T-helper 1 cell treated with Interleukin-12 subunit alpha and Interleukin-12 subunit beta and Interleukin-4 antibody, amounts not matched to agents 30 μg/mL and 1 μg/mL, for 36 hours (primary cell): ENCODE measurements at regions not wholly inside any gene's neighbourhood (a gene's known extent, or its start where the extent isn't known, plus 50 kb on each side); places are given as distances from the start of the nearest gene placed in this dataset.

Source experiments
- H3K27ac Mint-ChIP-seq: one replicate; pipeline ENCODE4 v1.8.0; 2021; ENCODE audit warnings: mild to moderate bottlenecking, mixed read lengths
- H3K27me3 Mint-ChIP-seq: one replicate; pipeline ENCODE4 v1.8.0; 2021; ENCODE audit warnings: low read depth, mixed read lengths
- H3K36me3 Mint-ChIP-seq: one replicate; pipeline ENCODE4 v1.8.0; 2021; ENCODE audit warnings: low read depth, mixed read lengths
- H3K4me1 Mint-ChIP-seq: one replicate; pipeline ENCODE4 v1.8.0; 2021; ENCODE audit warnings: low read depth, mixed read lengths
- H3K4me3 Mint-ChIP-seq: one replicate; pipeline ENCODE4 v1.8.0; 2021; ENCODE audit warnings: mild to moderate bottlenecking, moderate library complexity, mixed read lengths
- H3K9me3 Mint-ChIP-seq: one replicate; pipeline ENCODE4 v1.8.0; 2021; ENCODE audit warnings: mixed read lengths

GRCh38 chr1:104921525-104921924, 1171.8 kb downstream of the AMY1C start:
- Mint-ChIP-seq H3K36me3 (no peaks in the 10 kb centered on the region), H3K27me3 (no peaks in the 10 kb centered on the region), H3K4me1 (no peaks in the 10 kb centered on the region), H3K4me3 (no peak overlapping the region), H3K27ac (no peak overlapping the region), H3K9me3 (peaks cover 37% of the 10 kb centered on the region)

DNA sequence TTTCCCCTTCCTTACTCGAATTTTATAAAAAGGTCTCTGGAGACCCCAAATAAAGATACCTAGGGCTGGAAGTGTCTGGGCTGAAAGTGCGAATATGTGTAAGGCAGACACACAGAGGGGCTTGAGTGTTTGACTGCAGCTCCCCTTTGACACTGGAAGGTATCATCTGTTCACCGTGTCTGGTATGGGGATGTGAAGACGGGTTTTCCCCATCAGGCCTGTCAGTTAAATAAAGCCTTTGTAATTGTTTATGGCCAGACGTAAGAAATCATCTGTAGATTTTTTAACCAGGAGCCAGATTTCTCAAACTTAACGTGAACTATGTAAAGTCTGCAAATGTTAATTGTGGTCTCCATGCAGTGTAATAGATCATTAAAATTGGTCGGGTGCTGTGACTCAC, 1173.4 kb downstream of the AMY1C start:
- Mint-ChIP-seq H3K4me3 (no peak overlapping the region), H3K36me3 (no peaks in the 10 kb centered on the region), H3K9me3 (peaks cover 24% of the 10 kb centered on the region)

DNA sequence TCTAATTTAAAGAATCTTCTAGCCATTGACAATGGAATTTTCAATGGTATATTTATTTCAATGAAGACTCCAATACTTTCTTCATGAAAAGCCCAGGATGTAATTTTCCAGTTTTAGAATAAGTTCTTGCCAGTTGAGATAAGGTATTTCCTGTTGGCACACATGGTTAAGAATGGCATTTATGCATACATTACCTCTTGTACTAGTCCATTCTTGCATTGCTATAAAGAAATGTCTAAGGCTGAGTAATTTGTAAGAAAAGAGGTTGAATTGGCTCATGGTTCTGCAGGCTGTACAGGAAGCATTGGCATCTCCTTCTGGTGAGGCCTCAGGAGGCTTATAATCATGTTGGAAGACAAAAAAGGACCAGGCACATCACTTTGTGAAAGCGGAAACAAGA, 1179.6 kb downstream of the AMY1C start:
- Mint-ChIP-seq H3K4me3 (no peak overlapping the region), H3K27me3 (no peaks in the 10 kb centered on the region), H3K4me1 (no peaks in the 10 kb centered on the region), H3K27ac (no peak overlapping the region), H3K36me3 (no peaks in the 10 kb centered on the region), H3K9me3 (peaks cover 16% of the 10 kb centered on the region)

More for the DNA sequence above, 1173.4 kb downstream of the AMY1C start:
- H3K27me3 Mint-ChIP-seq = no peaks in the 10 kb centered on the region
- no peak overlapping the region for H3K27ac Mint-ChIP-seq
- no peaks in the 10 kb centered on the region for H3K4me1 Mint-ChIP-seq

GRCh38 chr1:104932030-104932915, 1182.6 kb downstream of the AMY1C start:
- no peaks in the 10 kb centered on the region for H3K4me1 Mint-ChIP-seq
- H3K9me3 Mint-ChIP-seq = peaks cover 12% of the 10 kb centered on the region
- no peak overlapping the region for H3K27ac Mint-ChIP-seq
- no peak overlapping the region for H3K4me3 Mint-ChIP-seq
- no peaks in the 10 kb centered on the region for H3K27me3 Mint-ChIP-seq
- no peaks in the 10 kb centered on the region for H3K36me3 Mint-ChIP-seq

- H3K27ac Mint-ChIP-seq = no peak overlapping the region
- H3K36me3 Mint-ChIP-seq = no peaks in the 10 kb centered on the region
- no peak overlapping the region for H3K4me3 Mint-ChIP-seq
- H3K4me1 Mint-ChIP-seq = no peaks in the 10 kb centered on the region
- no peaks in the 10 kb centered on the region for H3K27me3 Mint-ChIP-seq
- H3K9me3 Mint-ChIP-seq = peaks cover 12% of the 10 kb centered on the region
These were observed 1183.4 kb downstream of the AMY1C start for GRCh38 chr1:104932949-104933679.

DNA sequence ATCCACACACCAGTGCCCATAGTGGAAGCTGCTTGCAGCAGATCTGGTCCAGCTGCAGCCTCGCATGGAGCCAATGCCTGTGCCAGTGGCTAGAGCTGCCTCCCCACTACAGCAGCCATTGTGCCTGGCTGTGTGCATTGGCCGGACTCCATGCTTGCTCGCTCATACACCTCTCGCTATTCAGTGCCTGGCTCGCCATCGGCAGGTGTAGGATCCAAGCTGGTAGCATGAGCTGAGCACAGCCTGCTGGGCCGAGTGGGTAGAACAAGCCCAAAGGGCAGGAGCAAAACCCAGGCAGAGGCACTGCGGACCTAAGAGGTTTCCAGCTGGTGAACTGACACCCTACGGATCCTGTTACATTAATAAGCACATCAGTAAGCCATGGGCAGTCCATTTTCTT, 1184.1 kb downstream of the AMY1C start:
- no peaks in the 10 kb centered on the region for H3K36me3 Mint-ChIP-seq
- H3K4me3 Mint-ChIP-seq = no peak overlapping the region
- H3K9me3 Mint-ChIP-seq = peaks cover 12% of the 10 kb centered on the region
- H3K27me3 Mint-ChIP-seq = no peaks in the 10 kb centered on the region
- H3K27ac Mint-ChIP-seq = no peak overlapping the region
- H3K4me1 Mint-ChIP-seq = no peaks in the 10 kb centered on the region

DNA sequence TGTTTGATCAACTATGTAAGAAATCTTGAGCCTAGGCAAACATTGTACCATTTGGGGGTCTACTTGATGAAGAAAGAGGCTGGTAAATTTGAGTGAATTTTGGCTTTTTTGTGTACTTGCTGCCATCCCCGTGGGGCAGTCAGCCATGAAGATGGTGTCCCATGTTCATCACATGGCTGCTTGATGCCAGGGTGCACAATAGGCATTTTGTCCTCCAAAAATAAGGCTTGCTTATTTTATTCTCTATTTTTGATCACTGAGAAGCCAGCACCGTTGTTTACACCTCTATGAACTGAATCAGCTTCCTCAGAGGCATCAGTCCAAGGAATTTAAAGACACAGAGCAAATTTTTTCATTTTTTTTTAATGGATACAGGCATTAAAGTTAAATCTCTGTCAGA, 1195.7 kb downstream of the AMY1C start:
- no peaks in the 10 kb centered on the region for H3K27me3 Mint-ChIP-seq
- H3K4me1 Mint-ChIP-seq = no peaks in the 10 kb centered on the region
- no peaks in the 10 kb centered on the region for H3K36me3 Mint-ChIP-seq
- H3K4me3 Mint-ChIP-seq = no peak overlapping the region
- no peak overlapping the region for H3K27ac Mint-ChIP-seq
- peaks cover 13% of the 10 kb centered on the region for H3K9me3 Mint-ChIP-seq

DNA sequence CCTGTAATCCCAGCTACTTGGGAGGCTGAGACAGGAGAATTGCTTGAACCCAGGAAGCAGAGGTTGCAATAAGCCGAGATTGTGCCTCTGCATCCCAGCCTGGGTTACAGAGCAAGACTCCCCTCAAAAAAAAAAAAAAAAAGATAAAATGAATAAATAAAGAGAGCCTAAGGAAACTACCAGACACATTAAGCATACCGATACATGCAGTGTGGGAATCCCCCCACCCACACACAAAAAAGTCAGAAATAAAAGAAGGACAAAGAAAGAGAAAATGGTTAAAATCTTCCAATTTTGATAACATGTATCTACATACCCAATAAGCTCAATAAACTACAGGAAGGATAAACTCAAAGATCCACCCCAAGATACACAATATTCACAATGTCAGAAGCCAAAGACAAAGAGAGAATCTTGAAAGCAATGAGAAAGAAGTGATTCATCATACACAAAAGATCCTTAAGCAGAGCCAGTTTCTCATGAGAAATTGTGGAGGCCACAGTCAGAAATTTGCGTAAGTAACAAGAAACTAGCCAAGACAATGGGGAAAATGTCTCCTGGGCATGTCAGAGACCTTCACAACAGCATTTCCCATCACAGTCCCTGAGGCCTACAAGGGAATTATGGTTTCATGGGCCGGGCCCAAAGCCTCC, 1197.0 kb downstream of the AMY1C start:
- Mint-ChIP-seq H3K9me3 (peaks cover 18% of the 10 kb centered on the region), H3K4me1 (no peaks in the 10 kb centered on the region), H3K27me3 (no peaks in the 10 kb centered on the region), H3K27ac (no peak overlapping the region), H3K4me3 (no peak overlapping the region), H3K36me3 (no peaks in the 10 kb centered on the region)

DNA sequence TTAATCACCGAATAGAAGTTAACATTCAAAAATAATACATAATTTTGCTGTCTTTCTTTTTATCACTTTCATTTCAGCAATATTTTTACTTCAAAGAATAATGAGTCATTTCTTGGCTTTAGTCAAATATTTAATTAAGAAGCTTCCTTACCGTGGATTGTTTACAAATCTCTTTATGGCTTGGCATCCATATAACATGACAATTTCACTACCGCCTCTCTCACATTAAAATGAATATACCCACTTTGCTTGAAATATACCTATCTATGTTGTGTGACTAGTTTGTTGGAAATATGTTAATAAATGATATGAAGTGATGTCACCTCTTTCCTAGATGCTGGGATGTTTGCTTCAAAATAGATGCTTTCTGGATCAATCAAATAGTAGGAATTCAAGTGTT, 1203.9 kb downstream of the AMY1C start:
- H3K9me3 Mint-ChIP-seq = peaks cover 9% of the 10 kb centered on the region

DNA sequence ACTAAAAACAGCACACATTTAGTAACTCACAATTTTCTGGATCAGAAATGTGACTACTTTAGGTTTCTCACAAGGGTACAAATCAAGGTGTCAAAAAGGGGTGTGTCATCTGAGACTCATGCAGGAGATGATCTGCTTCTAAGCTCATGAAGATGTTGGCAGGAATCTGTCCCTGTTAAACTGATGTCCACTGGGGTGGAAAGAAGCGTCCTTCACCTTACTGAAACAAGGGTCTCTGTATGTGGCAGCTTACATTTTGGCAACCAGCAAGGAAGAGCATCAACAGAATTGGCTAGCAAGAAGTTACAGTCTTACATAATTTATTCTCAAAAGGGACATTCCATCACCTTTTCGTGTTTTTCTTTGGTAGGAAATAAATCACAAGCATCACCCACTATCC, 1223.8 kb downstream of the AMY1C start:
- no peaks in the 10 kb centered on the region for H3K4me1 Mint-ChIP-seq
- H3K4me3 Mint-ChIP-seq = no peak overlapping the region
- H3K36me3 Mint-ChIP-seq = no peaks in the 10 kb centered on the region
- no peaks in the 10 kb centered on the region for H3K27me3 Mint-ChIP-seq
- no peak overlapping the region for H3K27ac Mint-ChIP-seq
- H3K9me3 Mint-ChIP-seq = peaks cover 15% of the 10 kb centered on the region

More for the DNA sequence above, 1203.9 kb downstream of the AMY1C start:
- Mint-ChIP-seq H3K27ac (no peak overlapping the region), H3K36me3 (no peaks in the 10 kb centered on the region), H3K27me3 (no peaks in the 10 kb centered on the region), H3K4me3 (no peak overlapping the region), H3K4me1 (no peaks in the 10 kb centered on the region)

GRCh38 chr1:104979651-104980050, 1230.0 kb downstream of the AMY1C start:
- Mint-ChIP-seq H3K4me1 (no peaks in the 10 kb centered on the region), H3K4me3 (no peak overlapping the region), H3K9me3 (peaks cover 3% of the 10 kb centered on the region), H3K27me3 (no peaks in the 10 kb centered on the region), H3K27ac (no peak overlapping the region), H3K36me3 (no peaks in the 10 kb centered on the region)

DNA sequence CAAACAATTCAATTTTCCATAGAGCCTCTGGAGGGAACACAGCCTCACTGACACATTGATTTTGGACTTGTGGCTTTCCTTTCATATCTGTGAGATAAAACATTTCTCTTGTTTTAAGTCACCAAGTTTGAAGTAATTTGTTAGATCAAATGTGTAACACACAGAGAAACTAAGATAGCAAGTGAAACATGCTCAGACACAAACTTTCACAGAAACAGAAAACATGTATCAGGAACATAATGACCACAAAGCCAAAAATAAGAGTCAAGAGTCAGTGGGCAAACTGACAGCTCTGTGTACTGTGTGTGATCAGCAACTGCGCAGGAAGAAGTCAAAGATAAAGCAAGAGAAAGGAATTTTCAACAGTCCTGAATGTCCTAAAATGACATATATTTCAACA, 1237.5 kb downstream of the AMY1C start:
- H3K36me3 Mint-ChIP-seq = no peaks in the 10 kb centered on the region
- no peak overlapping the region for H3K27ac Mint-ChIP-seq
- H3K4me3 Mint-ChIP-seq = no peak overlapping the region
- no peaks in the 10 kb centered on the region for H3K27me3 Mint-ChIP-seq
- H3K4me1 Mint-ChIP-seq = no peaks in the 10 kb centered on the region
- peaks cover 17% of the 10 kb centered on the region for H3K9me3 Mint-ChIP-seq

DNA sequence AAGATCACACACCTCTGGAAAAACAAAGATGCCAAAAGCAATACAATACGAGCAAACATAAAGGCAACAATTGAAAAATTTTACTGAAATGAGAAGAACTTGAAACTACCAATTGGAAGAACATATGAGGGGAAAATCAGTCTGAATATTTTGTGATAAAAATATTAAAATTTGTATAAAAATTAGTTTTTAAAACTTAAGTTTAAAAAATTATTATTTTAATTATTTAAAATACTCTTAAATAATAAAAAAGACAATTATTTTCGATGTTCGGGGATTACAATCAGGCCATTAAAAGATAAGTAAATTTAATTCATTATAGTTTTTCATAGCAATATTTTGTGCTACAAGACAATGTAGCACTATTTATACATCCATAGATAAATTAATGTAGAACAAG, 1239.3 kb downstream of the AMY1C start:
- no peaks in the 10 kb centered on the region for H3K27me3 Mint-ChIP-seq
- no peak overlapping the region for H3K27ac Mint-ChIP-seq
- H3K36me3 Mint-ChIP-seq = no peaks in the 10 kb centered on the region
- peaks cover 17% of the 10 kb centered on the region for H3K9me3 Mint-ChIP-seq
- no peak overlapping the region for H3K4me3 Mint-ChIP-seq
- no peaks in the 10 kb centered on the region for H3K4me1 Mint-ChIP-seq

GRCh38 chr1:104991702-104992101, 1242.0 kb downstream of the AMY1C start:
- Mint-ChIP-seq H3K9me3 (peaks cover 11% of the 10 kb centered on the region), H3K4me3 (no peak overlapping the region), H3K36me3 (no peaks in the 10 kb centered on the region), H3K27ac (no peak overlapping the region), H3K4me1 (no peaks in the 10 kb centered on the region), H3K27me3 (no peaks in the 10 kb centered on the region)

DNA sequence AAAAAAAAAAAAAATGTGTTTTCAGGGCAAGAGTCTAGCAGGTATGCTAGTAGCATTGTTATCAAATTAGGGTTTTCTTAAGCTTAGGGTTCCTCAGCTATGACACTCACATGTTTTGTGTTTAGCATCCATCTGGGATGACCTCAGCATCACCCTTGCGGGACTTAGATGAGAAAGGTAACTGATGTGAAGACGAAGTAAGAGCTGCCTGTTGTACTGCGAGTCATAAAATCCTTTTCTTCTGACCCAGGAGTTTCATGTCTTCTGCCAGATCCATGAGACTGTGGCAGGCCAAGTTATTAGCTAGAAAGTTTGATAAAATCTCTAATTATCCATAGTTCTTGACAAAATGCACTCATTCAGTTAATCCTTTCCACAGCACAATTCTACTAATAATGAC, 1251.1 kb downstream of the AMY1C start:
- H3K9me3 Mint-ChIP-seq = no peaks in the 10 kb centered on the region
- no peak overlapping the region for H3K27ac Mint-ChIP-seq
- no peaks in the 10 kb centered on the region for H3K27me3 Mint-ChIP-seq
- no peak overlapping the region for H3K4me3 Mint-ChIP-seq
- H3K4me1 Mint-ChIP-seq = no peaks in the 10 kb centered on the region
- H3K36me3 Mint-ChIP-seq = no peaks in the 10 kb centered on the region
